ENCODE measurements at regions not wholly inside any gene's neighbourhood (a gene's known extent, or its start where the extent isn't known, plus 50 kb on each side); places are given as distances from the start of the nearest gene placed in this dataset.

DNA sequence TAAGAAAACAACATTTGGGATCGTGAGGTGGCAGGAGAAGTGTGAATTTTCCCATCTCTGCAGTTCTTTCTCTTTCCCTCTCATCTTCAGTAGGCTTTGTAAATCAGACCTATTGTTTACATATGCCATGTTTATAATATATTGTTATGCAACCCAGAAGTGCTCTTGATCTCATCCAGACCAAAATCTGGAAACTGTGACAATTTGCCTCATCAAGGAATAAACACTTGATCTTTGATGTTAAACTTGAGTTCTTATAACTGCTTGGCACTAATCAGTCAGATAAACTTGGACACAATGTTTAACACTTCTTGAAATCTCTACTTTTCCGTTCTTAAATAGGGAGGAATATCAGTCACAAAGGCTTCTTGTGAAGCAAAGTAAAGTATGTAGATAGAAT, 384.7 kb downstream of the DMRT2 start:
- DNase-seq = no peak

- DNase-seq = no peak
These were observed 390.1 kb downstream of the DMRT2 start for GRCh38 chr9:1440256-1440655.

GRCh38 chr9:1442105-1442504, 391.9 kb downstream of the DMRT2 start:
- DNase-seq = no peak

DNA sequence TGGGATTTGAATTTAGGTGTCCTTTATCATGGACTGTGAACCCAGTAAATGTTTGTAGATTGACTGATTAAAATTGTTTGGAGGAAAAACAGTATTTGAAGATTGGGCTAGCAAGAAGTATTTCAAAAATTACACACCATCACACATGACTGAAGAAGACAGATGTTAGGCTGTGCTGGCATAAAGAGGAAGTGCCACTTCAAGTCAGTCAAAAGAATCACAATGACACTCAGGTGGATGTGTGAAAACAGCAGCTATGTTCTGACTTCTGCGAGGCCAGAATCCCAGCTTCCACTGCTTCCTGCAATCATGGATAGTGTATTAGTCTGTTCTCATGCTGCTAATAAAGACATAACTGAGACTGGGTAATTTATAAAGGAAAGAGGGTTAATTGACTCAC, 393.3 kb downstream of the DMRT2 start:
- no peak for DNase-seq

DNA sequence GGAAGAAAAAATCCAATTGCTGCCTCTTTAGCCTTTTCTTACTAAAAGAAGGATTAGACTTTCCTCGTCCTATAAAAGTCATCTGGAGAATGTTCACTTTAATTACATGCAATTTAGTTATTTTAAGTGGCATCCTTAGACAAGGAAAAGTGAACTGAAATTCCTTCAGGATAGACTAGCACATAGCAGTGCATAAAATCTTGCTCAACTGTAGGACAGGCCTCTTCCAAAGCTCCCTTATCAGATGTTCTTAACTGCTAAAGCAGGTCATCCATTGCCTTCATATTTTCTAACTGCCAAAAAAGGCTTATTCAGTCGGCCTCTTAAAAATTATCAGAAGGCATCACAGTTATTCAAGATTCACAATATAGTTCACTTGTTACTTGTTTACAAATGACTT, 396.5 kb downstream of the DMRT2 start:
- DNase-seq = no peak

DNA sequence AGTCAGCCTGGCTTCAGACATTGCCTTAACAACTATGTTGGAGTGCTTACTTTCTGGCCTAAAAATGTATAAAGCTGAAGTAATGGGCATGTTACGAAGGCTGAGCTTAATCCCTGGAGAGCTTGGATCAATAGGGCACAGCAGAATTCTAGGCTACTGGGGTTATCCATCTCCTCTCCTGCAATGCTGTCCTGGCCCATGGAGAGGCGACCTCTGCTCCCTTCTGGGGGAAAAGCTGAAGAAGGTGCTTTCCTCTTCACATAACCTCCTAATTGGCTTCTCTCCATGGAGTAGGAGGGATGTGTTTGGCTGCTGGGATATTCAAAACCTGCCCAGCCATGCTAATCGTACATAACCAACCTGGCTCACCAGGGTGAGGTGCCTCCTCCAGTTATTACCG, 403.5 kb downstream of the DMRT2 start:
- no peak for DNase-seq

GRCh38 chr9:1454211-1454610, 404.1 kb downstream of the DMRT2 start:
- DNase-seq = no peak

DNA sequence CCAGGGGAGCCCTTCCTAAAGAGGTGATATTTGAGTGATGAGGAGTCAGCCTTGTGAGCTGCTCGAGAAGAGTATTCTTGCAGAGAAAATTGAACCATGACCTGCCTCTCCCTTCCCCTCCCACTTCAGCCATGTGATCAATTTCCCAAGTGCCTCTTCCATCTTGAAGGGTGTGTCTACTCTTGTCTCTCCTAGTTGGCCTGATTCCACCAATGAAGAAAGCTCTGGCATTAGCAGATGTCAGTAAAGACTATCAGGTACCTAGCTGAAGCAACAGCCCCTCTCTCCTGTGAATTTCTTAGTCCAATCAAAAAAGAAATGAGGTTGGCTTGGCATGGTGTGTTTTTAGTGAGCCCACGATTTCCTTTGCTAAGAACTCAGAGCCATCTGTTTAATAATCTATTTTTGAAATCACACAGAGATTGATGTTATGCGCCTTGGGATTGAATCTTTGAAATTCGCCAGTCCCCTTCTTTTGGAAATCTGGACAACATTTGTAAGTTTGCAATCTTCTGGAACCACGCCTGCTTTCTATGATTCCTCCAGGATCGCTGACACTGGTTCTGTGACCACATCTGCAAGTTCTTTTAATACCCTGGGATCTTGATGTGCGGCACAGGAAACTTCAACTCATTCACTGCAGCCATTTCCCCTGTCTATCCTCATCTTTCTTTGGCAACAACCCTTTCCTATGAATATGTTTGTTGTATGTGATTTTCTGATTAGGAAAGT, 404.6 kb downstream of the DMRT2 start:
- DNase-seq = no peak

DNA sequence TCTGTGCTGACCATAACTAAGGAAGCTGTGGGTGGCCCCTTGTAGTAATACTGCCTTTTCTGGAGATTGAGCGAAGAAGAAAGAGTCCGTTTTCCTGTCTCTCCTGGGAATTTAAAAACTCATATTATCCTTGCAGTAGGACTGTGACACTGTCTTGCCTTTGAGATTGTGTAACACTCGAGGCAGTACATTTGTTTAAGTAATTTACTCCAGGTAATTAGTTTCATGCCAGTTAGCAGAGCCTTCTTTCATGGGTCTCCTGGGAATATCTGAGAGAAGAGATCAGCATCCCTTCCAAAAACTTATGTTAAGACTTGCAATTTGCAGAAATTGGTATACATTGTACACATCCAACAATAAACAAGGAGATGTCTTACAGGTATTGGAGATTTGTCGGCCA, 405.6 kb downstream of the DMRT2 start:
- no peak for DNase-seq

- no peak for DNase-seq
These were observed 406.3 kb downstream of the DMRT2 start for GRCh38 chr9:1456301-1457024.

GRCh38 chr9:1457460-1457859, 407.3 kb downstream of the DMRT2 start:
- no peak for DNase-seq

DNA sequence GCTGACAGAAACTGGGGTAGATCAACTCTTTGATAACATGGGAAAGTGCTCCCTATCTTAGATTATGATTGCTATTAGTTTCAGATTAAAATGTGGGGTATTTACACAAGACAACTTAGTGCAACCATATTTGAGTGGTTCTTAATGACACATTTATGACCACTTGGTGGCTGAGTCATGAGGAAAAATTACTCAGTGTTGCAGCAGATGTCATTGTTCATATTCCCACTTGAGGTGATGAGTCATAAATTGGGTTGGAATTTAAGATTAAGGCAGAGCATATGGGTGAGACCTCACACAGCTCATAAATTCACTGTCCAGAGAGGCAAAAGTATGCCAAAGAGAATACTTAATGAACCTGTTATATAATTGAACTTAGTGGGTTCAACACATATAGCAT, 408.3 kb downstream of the DMRT2 start:
- no peak for DNase-seq

GRCh38 chr9:1460143-1460769, 410.1 kb downstream of the DMRT2 start:
- no peak for DNase-seq

- no peak for DNase-seq
These were observed 411.7 kb downstream of the DMRT2 start for GRCh38 chr9:1461812-1462211.

- no peak for DNase-seq
These were observed 412.6 kb downstream of the DMRT2 start for GRCh38 chr9:1462626-1463308.

- DNase-seq = no peak
These were observed 419.8 kb downstream of the DMRT2 start for GRCh38 chr9:1469996-1470395.

DNA sequence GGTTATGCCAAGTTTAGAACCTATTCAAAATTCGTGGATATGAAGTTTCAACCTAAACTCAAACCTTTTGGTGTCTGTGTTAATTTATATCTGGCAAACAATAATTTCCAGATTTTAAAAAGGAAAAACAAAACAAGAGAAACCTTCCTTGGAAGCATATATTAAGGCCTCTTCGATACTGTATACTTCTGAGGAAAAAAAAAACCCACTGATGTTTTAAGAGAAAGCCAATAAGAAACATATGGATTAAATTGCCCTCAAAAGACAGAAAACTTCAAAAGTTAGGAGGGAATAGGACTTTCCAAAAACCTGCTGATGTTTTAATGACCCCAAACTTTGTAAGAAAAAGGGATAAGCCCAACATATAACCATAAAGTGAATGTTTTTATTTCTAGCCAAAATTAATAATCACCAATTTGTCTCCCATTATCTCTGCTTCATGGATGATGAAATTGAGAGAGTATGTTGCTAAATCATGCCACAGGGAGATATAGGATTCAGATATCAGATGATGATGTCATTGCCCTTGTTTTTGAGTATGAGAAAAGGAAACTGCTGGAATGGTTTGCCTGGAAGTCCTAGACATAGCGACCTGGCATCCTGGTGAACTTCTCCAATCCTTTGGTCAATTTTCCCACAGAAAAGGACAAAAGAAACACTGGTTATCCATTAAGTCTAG, 423.9 kb downstream of the DMRT2 start:
- DNase-seq = no peak

DNA sequence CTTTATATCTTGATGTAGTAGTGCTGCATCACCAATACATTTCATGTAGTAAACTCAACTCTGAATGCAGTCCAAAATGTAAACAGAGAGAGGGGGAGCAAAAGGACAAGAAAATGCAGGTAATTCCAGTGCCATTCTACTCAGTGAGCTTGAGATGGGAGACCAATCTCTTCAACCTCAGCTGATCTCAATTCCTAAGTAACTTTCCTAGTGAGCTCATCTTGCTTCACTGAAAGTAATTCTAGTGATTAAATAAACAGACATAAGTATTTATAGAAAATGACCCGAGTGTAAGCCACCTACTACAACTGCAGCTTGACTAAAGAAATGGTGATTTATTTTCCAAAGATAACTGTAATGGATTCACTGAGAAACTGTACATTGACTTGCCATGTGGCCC, 424.5 kb downstream of the DMRT2 start:
- no peak for DNase-seq

GRCh38 chr9:1490341-1491232, 440.4 kb downstream of the DMRT2 start:
- no peak for DNase-seq

DNA sequence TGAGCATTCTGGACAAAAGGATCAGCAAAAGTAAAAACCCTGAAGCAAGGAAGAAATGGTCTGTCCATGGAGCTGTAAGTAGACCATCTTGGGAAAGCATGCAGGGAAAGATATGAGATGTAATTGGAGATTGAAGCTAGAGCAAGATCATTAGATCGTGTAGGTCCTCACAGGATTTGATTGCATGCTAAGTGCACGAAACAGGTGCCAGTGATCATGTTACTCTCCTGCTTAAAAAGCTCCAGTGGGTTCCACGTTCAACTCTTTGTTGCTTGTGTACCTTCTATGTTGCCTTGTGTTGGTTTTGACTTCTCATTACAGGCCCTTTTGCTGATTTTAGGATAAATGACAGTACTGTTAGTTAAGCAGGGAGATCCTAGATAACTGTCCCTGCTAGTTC, 442.0 kb downstream of the DMRT2 start:
- no peak for DNase-seq

GRCh38 chr9:1495282-1496030, 445.3 kb downstream of the DMRT2 start:
- DNase-seq = no peak
